Muscle layer of duodenum (tissue), 2 donors: ENCODE measurements at regions not wholly inside any gene's neighbourhood (a gene's known extent, or its start where the extent isn't known, plus 50 kb on each side); places are given as distances from the start of the nearest gene placed in this dataset.
"Not testable (repeated sequence)": the region's sequence is repeated elsewhere in the genome, so short reads cannot be mapped to it uniquely, and the experiment has no call there.

Source experiments
- H3K27ac ChIP-seq: one replicate; pipeline ENCODE4 v1.7.0; 2013; ENCODE audit warnings: mild to moderate bottlenecking, low read length
- H3K27me3 ChIP-seq: one replicate; pipeline ENCODE4 v1.7.0; 2013; ENCODE audit warnings: low read depth, mild to moderate bottlenecking, control low read depth, low read length
- H3K36me3 ChIP-seq, 2 donors: one replicate each; pipeline ENCODE4 v1.7.0; 2013; ENCODE audit warnings: low read length in 2 of 2, control low read depth in 1 of 2, mild to moderate bottlenecking in 1 of 2; ENCODE audit not compliant: insufficient read depth in 2 of 2, control insufficient read depth in 1 of 2
- H3K4me1 ChIP-seq, 2 donors: one replicate each; pipeline ENCODE4 v1.7.0; 2013; ENCODE audit warnings: low read length in 2 of 2, mild to moderate bottlenecking in 2 of 2, control low read depth in 1 of 2, moderate library complexity in 1 of 2; ENCODE audit not compliant: insufficient read depth in 2 of 2, control insufficient read depth in 1 of 2
- H3K4me3 ChIP-seq, 2 donors: one replicate each; pipeline ENCODE4 v1.7.0; 2013; ENCODE audit warnings: low read length in 2 of 2, low read depth in 1 of 2, mild to moderate bottlenecking in 1 of 2
- H3K9me3 ChIP-seq, 2 donors: one replicate each; pipeline ENCODE4 v1.7.0; 2013; ENCODE audit warnings: low read length in 2 of 2, control low read depth in 1 of 2, mild to moderate bottlenecking in 1 of 2; ENCODE audit not compliant: control insufficient read depth in 1 of 2
- donor health status: healthy.

- no peaks in the 10 kb centered on the region for H3K27me3 ChIP-seq
- H3K36me3 ChIP-seq: no peaks in the 10 kb centered on the region
- no peaks in the 10 kb centered on the region for H3K9me3 ChIP-seq
- H3K27ac ChIP-seq: peak overlapping the region; percentile 83
- peak overlapping the region; percentile 19 to 40 for H3K4me3 ChIP-seq
- H3K4me1 ChIP-seq: no peaks in the 10 kb centered on the region
Measured at GRCh38 chrX:41009850-41010846, 75.1 kb upstream of the USP9X start.

GRCh38 chrX:41014776-41015360, 70.4 kb upstream of the USP9X start:
- Histone ChIP-seq H3K9me3 (no peaks in the 10 kb centered on the region), H3K27me3 (no peaks in the 10 kb centered on the region), H3K4me3 (no peak overlapping the region)

GRCh38 chrX:41017785-41018184, 67.5 kb upstream of the USP9X start:
- not testable (repeated sequence) for H3K27me3 ChIP-seq, H3K27ac ChIP-seq, H3K36me3 ChIP-seq, H3K4me3 ChIP-seq, H3K9me3 ChIP-seq, H3K4me1 ChIP-seq

More at GRCh38 chrX:41014776-41015360, 70.4 kb upstream of the USP9X start:
- H3K36me3 ChIP-seq: no peaks in the 10 kb centered on the region
- H3K27ac ChIP-seq: no peak overlapping the region
- no peaks in the 10 kb centered on the region for H3K4me1 ChIP-seq

- not testable (repeated sequence) for H3K27me3 ChIP-seq, H3K27ac ChIP-seq, H3K4me1 ChIP-seq, H3K36me3 ChIP-seq, H3K4me3 ChIP-seq, H3K9me3 ChIP-seq
Measured at GRCh38 chrX:41018391-41019040, 66.7 kb upstream of the USP9X start.

GRCh38 chrX:41019041-41019392, 66.2 kb upstream of the USP9X start:
- H3K4me1 ChIP-seq: no peaks in the 10 kb centered on the region
- no peaks in the 10 kb centered on the region for H3K27me3 ChIP-seq
- no peaks in the 10 kb centered on the region for H3K9me3 ChIP-seq
- H3K27ac ChIP-seq: no peak overlapping the region
- H3K36me3 ChIP-seq: no peaks in the 10 kb centered on the region
- no peak overlapping the region for H3K4me3 ChIP-seq

GRCh38 chrX:41022566-41022965, 62.7 kb upstream of the USP9X start:
- H3K27ac ChIP-seq: no peak overlapping the region

GRCh38 chrX:41023098-41023497, 62.1 kb upstream of the USP9X start:
- H3K4me1 ChIP-seq: no peaks in the 10 kb centered on the region
- H3K4me3 ChIP-seq: no peak overlapping the region
- no peaks in the 10 kb centered on the region for H3K9me3 ChIP-seq
- H3K27me3 ChIP-seq: no peaks in the 10 kb centered on the region
- no peaks in the 10 kb centered on the region for H3K36me3 ChIP-seq
- H3K27ac ChIP-seq: no peak overlapping the region

More at GRCh38 chrX:41022566-41022965, 62.7 kb upstream of the USP9X start:
- H3K27me3 ChIP-seq: no peaks in the 10 kb centered on the region
- no peak overlapping the region for H3K4me3 ChIP-seq
- H3K36me3 ChIP-seq: no peaks in the 10 kb centered on the region
- no peaks in the 10 kb centered on the region for H3K9me3 ChIP-seq
- no peaks in the 10 kb centered on the region for H3K4me1 ChIP-seq

GRCh38 chrX:41024335-41024734, 60.9 kb upstream of the USP9X start:
- not testable (repeated sequence) for H3K36me3 ChIP-seq, H3K27ac ChIP-seq, H3K4me1 ChIP-seq, H3K27me3 ChIP-seq, H3K9me3 ChIP-seq, H3K4me3 ChIP-seq

- Histone ChIP-seq H3K4me3 (no peak overlapping the region), H3K4me1 (no peaks in the 10 kb centered on the region), H3K27me3 (no peaks in the 10 kb centered on the region), H3K27ac (no peak overlapping the region), H3K9me3 (no peaks in the 10 kb centered on the region), H3K36me3 (no peaks in the 10 kb centered on the region)
Measured at GRCh38 chrX:41024755-41025154, 60.5 kb upstream of the USP9X start.

- H3K27me3 ChIP-seq: no peaks in the 10 kb centered on the region
- H3K4me3 ChIP-seq: no peak overlapping the region
- no peaks in the 10 kb centered on the region for H3K36me3 ChIP-seq
- no peak overlapping the region for H3K27ac ChIP-seq
- no peaks in the 10 kb centered on the region for H3K4me1 ChIP-seq
- H3K9me3 ChIP-seq: no peaks in the 10 kb centered on the region
Measured at GRCh38 chrX:41025926-41026701, 59.1 kb upstream of the USP9X start.

- H3K27me3 ChIP-seq: no peaks in the 10 kb centered on the region
- no peak overlapping the region for H3K4me3 ChIP-seq
- no peaks in the 10 kb centered on the region for H3K4me1 ChIP-seq
- no peak overlapping the region for H3K27ac ChIP-seq
- H3K36me3 ChIP-seq: no peaks in the 10 kb centered on the region
- no peaks in the 10 kb centered on the region for H3K9me3 ChIP-seq
Measured at GRCh38 chrX:41026702-41027078, 58.6 kb upstream of the USP9X start.
